ENCODE measurements at regions not wholly inside any gene's neighbourhood (a gene's known extent, or its start where the extent isn't known, plus 50 kb on each side); places are given as distances from the start of the nearest gene placed in this dataset.

DNA sequence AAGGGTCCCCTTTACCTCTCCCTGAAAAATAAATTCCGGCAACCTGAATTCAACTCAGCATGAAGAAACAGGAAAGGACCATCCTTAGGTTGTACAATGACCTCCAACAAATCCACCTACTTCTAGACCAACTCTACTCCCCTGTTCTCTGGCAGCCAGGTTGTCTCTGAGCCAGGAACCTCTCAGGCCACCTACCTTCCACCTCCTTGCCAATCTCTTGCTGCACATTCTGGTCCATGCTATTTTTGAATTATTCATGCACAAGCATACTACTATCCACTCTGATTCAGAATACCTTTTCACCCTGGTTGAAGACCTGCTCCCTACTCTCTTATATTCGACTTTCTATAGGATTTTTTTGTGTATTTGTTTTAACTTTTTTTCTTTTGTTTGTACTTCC is 415.0 kb upstream of the ZNF507 start:
- no peaks in the 10 kb centered on the region for H3K79me2 ChIP-seq (ENCODE audit: control insufficient read depth, insufficient read depth, low read length)
- H3K4me1 ChIP-seq (ENCODE audit: control insufficient read depth, extremely low read depth, insufficient read depth, low read length): no peaks in the 10 kb centered on the region
- no peak overlapping the region for H3K9ac ChIP-seq (ENCODE audit: control insufficient read depth, extremely low read depth, insufficient read depth, low read length)
- H3K27ac ChIP-seq (ENCODE audit: control insufficient read depth, insufficient read depth, low read length): no peak overlapping the region
- no peak for TF ChIP-seq EZH2 (IDR thresholded peaks at IDR 0.05; ENCODE audit: low read length)
- TF ChIP-seq, protein P1, sequence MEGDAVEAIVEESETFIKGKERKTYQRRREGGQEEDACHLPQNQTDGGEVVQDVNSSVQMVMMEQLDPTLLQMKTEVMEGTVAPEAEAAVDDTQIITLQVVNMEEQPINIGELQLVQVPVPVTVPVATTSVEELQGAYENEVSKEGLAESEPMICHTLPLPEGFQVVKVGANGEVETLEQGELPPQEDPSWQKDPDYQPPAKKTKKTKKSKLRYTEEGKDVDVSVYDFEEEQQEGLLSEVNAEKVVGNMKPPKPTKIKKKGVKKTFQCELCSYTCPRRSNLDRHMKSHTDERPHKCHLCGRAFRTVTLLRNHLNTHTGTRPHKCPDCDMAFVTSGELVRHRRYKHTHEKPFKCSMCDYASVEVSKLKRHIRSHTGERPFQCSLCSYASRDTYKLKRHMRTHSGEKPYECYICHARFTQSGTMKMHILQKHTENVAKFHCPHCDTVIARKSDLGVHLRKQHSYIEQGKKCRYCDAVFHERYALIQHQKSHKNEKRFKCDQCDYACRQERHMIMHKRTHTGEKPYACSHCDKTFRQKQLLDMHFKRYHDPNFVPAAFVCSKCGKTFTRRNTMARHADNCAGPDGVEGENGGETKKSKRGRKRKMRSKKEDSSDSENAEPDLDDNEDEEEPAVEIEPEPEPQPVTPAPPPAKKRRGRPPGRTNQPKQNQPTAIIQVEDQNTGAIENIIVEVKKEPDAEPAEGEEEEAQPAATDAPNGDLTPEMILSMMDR (optimal IDR thresholded peaks at IDR 0.05 in 1 of 3, IDR thresholded peaks at IDR 0.05 in 1 of 3, conservative IDR thresholded peaks at IDR 0.05 in 1 of 3; ENCODE audit: extremely low read depth in 1 of 3, insufficient read depth in 2 of 3, low read length in 3 of 3): no peak
- no peak overlapping the region for H2AFZ ChIP-seq (ENCODE audit: control insufficient read depth, low read length)
- H3K4me2 ChIP-seq (ENCODE audit: control insufficient read depth, extremely low read depth, insufficient read depth, low read depth, low read length): no peak overlapping the region
- FAIRE-seq (no peak), DNase-seq (ENCODE audit: low read depth, low spot score) (no peak)
- H3K4me3 ChIP-seq (ENCODE audit: control insufficient read depth in 2 of 3, extremely low read depth in 1 of 3, insufficient read depth in 2 of 3, low read depth in 1 of 3, low read length in 3 of 3): no peak overlapping the region
- H3K27me3 ChIP-seq (ENCODE audit: control insufficient read depth, extremely low read depth, insufficient read depth, low read length): no peaks in the 10 kb centered on the region
- dilution Hi-C loops (cut with MboI; ENCODE audit: extremely low pct_ligation_motif_present, low sequenced_read_pairs): no loop called here
- H4K20me1 ChIP-seq (ENCODE audit: control insufficient read depth, extremely low read depth, insufficient read depth, low read length): no peaks in the 10 kb centered on the region
- no peaks in the 10 kb centered on the region for H3K9me3 ChIP-seq (ENCODE audit: control insufficient read depth, low read depth, low read length)
- no peaks in the 10 kb centered on the region for H3K36me3 ChIP-seq (ENCODE audit: control insufficient read depth in 2 of 2, extremely low read depth in 1 of 2, insufficient read depth in 2 of 2, low read length in 2 of 2)
- no peaks in the 10 kb centered on the region for H3K9me1 ChIP-seq (ENCODE audit: control insufficient read depth, extremely low read depth, insufficient read depth, low read length)

DNA sequence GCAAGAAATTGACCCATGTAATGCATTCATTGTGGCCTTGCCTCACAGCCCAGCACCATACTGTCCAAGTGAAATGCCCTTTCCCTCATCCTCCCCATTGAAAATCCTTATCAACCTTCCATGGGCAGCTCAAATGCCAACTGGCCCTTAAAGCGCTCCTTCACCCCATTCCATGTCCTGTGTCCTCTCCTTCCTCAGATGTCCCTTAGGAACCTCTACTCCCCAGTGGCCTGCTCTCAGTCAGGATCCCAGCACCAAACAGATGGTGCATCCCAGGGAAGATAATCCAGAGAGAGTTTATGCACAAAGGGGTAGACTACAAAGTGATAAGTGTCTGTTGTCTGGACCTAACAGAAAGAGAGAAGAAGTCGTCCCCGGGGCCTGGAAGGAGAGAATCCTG is 407.4 kb upstream of the ZNF507 start:
- Histone ChIP-seq H3K9ac (ENCODE audit: control insufficient read depth, extremely low read depth, insufficient read depth, low read length) (no peak overlapping the region), H3K4me3 (ENCODE audit: control insufficient read depth in 2 of 3, extremely low read depth in 1 of 3, insufficient read depth in 2 of 3, low read depth in 1 of 3, low read length in 3 of 3) (no peak overlapping the region), H2AFZ (ENCODE audit: control insufficient read depth, low read length) (no peak overlapping the region), H3K4me2 (ENCODE audit: control insufficient read depth, extremely low read depth, insufficient read depth, low read depth, low read length) (no peak overlapping the region), H3K27ac (ENCODE audit: control insufficient read depth, insufficient read depth, low read length) (no peak overlapping the region), H4K20me1 (ENCODE audit: control insufficient read depth, extremely low read depth, insufficient read depth, low read length) (no peaks in the 10 kb centered on the region), H3K9me3 (ENCODE audit: control insufficient read depth, low read depth, low read length) (no peaks in the 10 kb centered on the region), H3K4me1 (ENCODE audit: control insufficient read depth, extremely low read depth, insufficient read depth, low read length) (no peaks in the 10 kb centered on the region), H3K36me3 (ENCODE audit: control insufficient read depth in 2 of 2, extremely low read depth in 1 of 2, insufficient read depth in 2 of 2, low read length in 2 of 2) (no peaks in the 10 kb centered on the region), H3K79me2 (ENCODE audit: control insufficient read depth, insufficient read depth, low read length) (no peaks in the 10 kb centered on the region), H3K27me3 (ENCODE audit: control insufficient read depth, extremely low read depth, insufficient read depth, low read length) (no peaks in the 10 kb centered on the region), H3K9me1 (ENCODE audit: control insufficient read depth, extremely low read depth, insufficient read depth, low read length) (no peaks in the 10 kb centered on the region)
- FAIRE-seq (no peak), DNase-seq (ENCODE audit: low read depth, low spot score) (no peak)
- dilution Hi-C loops (cut with MboI; ENCODE audit: extremely low pct_ligation_motif_present, low sequenced_read_pairs): no loop called here
- TF ChIP-seq, protein P1 (optimal IDR thresholded peaks at IDR 0.05 in 1 of 3, IDR thresholded peaks at IDR 0.05 in 1 of 3, conservative IDR thresholded peaks at IDR 0.05 in 1 of 3; ENCODE audit: extremely low read depth in 1 of 3, insufficient read depth in 2 of 3, low read length in 3 of 3): no peak
- TF ChIP-seq EZH2 (IDR thresholded peaks at IDR 0.05; ENCODE audit: low read length): no peak

All from keratinocyte (primary cell).